ENCODE measurements at regions not wholly inside any gene's neighbourhood (a gene's known extent, or its start where the extent isn't known, plus 50 kb on each side); places are given as distances from the start of the nearest gene placed in this dataset.

DNA sequence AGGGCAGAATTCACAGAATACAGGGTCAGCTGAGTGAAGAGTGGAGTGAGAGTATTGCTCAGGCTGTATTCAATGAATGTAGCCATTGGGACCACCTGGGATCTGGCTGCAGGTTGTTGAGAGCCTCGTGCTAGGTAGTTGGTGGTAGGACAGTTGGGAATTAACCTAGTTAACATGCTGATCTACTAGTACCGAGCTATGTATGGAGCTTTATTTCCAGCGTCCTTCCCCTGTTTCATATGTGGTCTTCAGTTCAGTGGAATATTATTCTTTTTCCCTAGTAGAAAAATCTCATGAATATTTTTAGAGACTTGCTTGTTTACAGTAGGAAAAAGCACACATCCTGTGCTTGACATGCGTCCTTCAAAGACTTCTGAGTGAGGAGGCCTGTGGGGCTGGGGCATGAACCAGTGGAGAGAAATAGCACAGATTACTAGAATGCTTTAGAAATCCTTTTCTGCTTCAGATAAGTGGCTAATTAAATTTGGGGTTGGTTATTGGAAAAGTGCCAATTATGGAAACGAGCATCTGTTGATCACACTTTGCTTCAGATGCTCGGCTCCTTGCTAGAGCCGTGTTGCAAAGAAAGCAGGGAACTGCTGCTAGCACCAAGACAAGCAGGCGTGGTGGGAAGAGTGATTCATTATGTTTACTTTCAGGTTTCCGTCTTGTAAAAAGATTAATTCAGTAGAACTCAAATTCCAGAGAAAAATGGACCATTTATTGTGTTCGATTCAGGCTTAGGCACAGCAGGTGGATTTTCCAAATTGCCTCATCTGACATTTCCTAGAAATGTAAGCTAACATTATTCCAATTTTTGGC lies 53.6 kb downstream of the ARF6 start:
- DNase-seq (ENCODE audit: low spot score in 2 of 2): peak in 1 of 2 donors; percentile 49
- no peak overlapping the region for H3K4me3 ChIP-seq (ENCODE audit: low read depth, poor library complexity, severe bottlenecking)
- WGBS, 2 donors: 24 to 30% methylated on average over 10 of the region's 10 CpGs
- intact Hi-C loops (cut with DNase I; ENCODE audit: low total_unique reads): no loop called here
- TF ChIP-seq, protein P1, sequence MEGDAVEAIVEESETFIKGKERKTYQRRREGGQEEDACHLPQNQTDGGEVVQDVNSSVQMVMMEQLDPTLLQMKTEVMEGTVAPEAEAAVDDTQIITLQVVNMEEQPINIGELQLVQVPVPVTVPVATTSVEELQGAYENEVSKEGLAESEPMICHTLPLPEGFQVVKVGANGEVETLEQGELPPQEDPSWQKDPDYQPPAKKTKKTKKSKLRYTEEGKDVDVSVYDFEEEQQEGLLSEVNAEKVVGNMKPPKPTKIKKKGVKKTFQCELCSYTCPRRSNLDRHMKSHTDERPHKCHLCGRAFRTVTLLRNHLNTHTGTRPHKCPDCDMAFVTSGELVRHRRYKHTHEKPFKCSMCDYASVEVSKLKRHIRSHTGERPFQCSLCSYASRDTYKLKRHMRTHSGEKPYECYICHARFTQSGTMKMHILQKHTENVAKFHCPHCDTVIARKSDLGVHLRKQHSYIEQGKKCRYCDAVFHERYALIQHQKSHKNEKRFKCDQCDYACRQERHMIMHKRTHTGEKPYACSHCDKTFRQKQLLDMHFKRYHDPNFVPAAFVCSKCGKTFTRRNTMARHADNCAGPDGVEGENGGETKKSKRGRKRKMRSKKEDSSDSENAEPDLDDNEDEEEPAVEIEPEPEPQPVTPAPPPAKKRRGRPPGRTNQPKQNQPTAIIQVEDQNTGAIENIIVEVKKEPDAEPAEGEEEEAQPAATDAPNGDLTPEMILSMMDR (IDR thresholded peaks at IDR 0.05): no peak
- TF ChIP-seq POLR2A (IDR thresholded peaks at IDR 0.05): no peak

DNA sequence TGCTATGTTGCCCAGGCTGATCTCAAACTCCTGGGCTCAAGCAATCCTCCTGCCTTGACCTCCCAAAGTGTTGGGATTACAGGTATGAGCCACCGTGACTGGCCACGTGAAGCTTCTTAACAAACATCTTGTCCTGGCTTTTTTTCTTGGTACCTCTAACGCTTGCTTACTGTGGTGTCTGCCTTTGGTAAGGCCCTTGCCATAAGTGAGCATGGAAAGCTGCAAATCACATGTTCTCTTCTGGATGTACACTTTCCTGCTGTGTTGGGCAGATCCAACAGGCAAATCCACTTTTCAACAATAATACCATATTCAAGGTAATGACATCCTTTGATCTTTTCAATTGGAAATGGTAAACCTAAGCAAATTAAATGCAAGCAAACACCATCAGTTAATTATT lies 54.6 kb downstream of the ARF6 start:
- intact Hi-C loops (cut with DNase I; ENCODE audit: low total_unique reads): no loop called here
- no peak for TF ChIP-seq POLR2A (IDR thresholded peaks at IDR 0.05)
- TF ChIP-seq, protein P1 (IDR thresholded peaks at IDR 0.05): no peak
- H3K4me3 ChIP-seq (ENCODE audit: low read depth, poor library complexity, severe bottlenecking): no peak overlapping the region
- DNase-seq (ENCODE audit: low spot score in 2 of 2): peak in 1 of 2 donors; percentile 29
- WGBS, 2 donors: 88 to 93% methylated on average over 3 of the region's 3 CpGs

DNA sequence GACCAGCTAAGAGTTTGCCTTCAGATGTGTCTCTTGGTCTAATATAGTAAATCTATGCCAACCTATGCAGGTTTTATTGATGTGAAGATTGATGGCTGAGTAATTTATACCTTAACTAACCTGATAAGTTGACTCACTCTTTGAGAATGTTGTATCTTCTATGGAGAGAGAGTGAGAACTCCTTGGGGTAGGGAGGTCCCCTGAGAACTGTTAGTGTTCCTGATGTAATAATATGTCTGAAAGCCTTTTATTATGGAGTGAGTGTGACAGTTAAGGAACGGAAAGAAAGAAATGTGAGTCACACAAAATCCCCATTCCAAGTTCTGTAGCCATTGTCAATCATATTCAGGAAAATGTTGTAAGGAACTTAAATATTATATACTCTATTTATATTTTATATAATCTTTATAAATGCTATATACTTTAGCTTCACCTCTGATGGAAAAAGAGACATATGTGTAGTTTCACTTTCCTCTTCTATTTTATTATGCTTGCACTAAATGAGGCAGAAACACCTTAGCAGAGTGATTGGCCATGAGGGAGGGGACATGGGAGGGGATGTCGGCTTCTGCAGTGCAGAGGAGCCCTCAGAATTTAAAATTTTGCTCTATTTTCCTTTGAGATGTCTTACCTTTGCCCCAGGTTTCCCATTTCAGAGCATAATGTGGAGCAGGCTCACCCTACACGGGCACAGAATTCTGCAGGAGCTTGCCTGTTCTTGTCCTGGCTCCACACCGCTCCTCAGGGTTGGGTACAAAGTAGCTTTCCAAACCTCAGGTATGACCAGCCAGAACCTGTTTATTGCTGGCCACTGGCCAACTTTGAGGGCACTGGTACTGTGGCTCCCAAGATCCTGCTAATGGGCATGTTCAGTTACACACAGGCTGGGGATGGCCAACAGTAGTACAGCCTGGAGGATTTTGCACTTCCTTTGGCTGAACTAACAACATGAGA lies 57.7 kb downstream of the ARF6 start:
- H3K4me3 ChIP-seq (ENCODE audit: low read depth, poor library complexity, severe bottlenecking): no peak overlapping the region
- peak; percentile 87 to 93 for DNase-seq (ENCODE audit: low spot score in 2 of 2)
- intact Hi-C loops (cut with DNase I; ENCODE audit: low total_unique reads): no loop called here

DNA sequence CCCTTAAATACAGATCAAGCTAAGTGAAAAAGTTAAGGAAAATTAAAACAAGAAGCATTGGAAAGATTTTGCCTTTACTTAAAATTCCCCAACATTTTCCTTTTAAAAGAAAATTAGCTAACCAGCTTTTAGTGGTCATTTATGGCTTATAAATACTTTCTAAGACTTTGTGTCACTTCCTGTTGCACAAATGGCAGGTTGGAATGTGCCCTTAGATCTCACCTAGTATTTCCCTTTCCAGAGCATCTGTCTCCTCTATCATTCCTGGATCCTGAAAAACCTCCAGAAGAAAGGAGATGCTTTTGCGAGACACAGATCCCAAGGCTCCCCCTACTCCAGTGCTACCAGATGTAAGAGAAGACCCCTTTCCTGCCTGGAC lies 58.3 kb downstream of the ARF6 start:
- TF ChIP-seq, protein P1 (IDR thresholded peaks at IDR 0.05): no peak
- TF ChIP-seq POLR2A (IDR thresholded peaks at IDR 0.05): no peak
- 92 to 96% methylated on average over 1 of the region's 1 CpG for WGBS, 2 donors
- H3K4me3 ChIP-seq (ENCODE audit: low read depth, poor library complexity, severe bottlenecking): no peak overlapping the region
- DNase-seq (ENCODE audit: low spot score in 2 of 2): peak in 1 of 2 donors; percentile 46
- intact Hi-C loops (cut with DNase I; ENCODE audit: low total_unique reads): no loop called here

More for the DNA sequence above, 57.7 kb downstream of the ARF6 start:
- TF ChIP-seq, protein P1 (IDR thresholded peaks at IDR 0.05): no peak
- no peak for TF ChIP-seq POLR2A (IDR thresholded peaks at IDR 0.05)
- 34 to 60% methylated on average over 4 of the region's 4 CpGs for WGBS, 2 donors

DNA sequence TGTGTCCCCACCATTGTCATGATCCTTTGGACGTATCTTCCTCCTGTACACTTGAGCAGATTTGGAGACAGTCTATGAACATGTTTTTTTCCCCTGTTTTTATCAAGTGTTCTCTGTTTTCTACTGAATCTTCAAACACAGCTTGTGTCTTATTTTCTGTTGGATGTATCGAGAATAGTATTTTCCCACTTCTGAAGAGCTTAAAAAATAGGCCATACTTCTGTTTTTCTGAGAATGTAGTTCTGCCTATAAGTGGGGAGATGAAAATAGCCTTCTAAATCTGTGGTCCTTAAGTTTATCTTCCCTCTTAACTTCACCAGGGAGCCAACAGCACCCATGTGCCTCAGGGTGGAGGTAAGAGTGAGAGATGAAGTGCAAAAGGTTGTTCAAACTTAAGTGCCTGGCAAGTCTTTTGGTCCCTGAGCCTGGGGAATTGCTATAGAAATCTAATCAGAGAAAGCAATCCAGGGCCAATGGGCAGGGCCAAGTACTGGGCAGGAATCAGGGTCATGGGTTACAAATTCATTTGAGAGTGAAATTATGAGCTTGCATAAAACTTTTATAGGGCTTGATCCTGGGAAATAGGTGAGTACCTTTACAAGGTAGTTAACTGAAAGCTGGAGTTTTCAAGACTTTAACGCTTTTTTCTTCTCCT lies 58.9 kb downstream of the ARF6 start:
- no peak for TF ChIP-seq POLR2A (IDR thresholded peaks at IDR 0.05)
- TF ChIP-seq, protein P1 (IDR thresholded peaks at IDR 0.05): no peak
- intact Hi-C loops (cut with DNase I; ENCODE audit: low total_unique reads): no loop called here
- peak in 1 of 2 donors; percentile 45 for DNase-seq (ENCODE audit: low spot score in 2 of 2)
- WGBS, 2 donors: 93 to 95% methylated on average over 3 of the region's 3 CpGs
- H3K4me3 ChIP-seq (ENCODE audit: low read depth, poor library complexity, severe bottlenecking): no peak overlapping the region

All from lower leg skin (tissue), 4 donors.